ENCODE measurements at regions not wholly inside any gene's neighbourhood (a gene's known extent, or its start where the extent isn't known, plus 50 kb on each side); places are given as distances from the start of the nearest gene placed in this dataset.

- Histone ChIP-seq H3K4me3 (ENCODE audit: low read depth, low read length) (no peak overlapping the region), H3K4me1 (ENCODE audit: control insufficient read depth, insufficient read depth, low read length) (no peaks in the 10 kb centered on the region), H3K9me3 (ENCODE audit: control insufficient read depth, insufficient read depth, low read depth, low read length) (no peaks in the 10 kb centered on the region), H3K27ac (ENCODE audit: extremely low read depth, low read depth, low read length) (no peak overlapping the region), H3K36me3 (ENCODE audit: control insufficient read depth in 2 of 2, insufficient read depth in 1 of 2, low read length in 2 of 2) (no peaks in the 10 kb centered on the region)
- POLR2A ChIA-PET = no interaction called here
- TF ChIP-seq ZNF777 (tag by site-specific recombination; IDR thresholded peaks at IDR 0.05; ENCODE audit: borderline replicate concordance) (no peak), SCRT2 (tag by site-specific recombination; IDR thresholded peaks at IDR 0.05) (no peak), ZNF677 (tag by site-specific recombination; IDR thresholded peaks at IDR 0.05) (no peak), ZNF518A (tag by site-specific recombination; conservative IDR thresholded peaks at IDR 0.05; ENCODE audit: low read depth) (no peak), KLF17 (tag by site-specific recombination; IDR thresholded peaks at IDR 0.05) (no peak), ZSCAN18 (tag by site-specific recombination; IDR thresholded peaks at IDR 0.05) (no peak), ZNF184 (tag by site-specific recombination; IDR thresholded peaks at IDR 0.05) (no peak), ZNF529 (tag by site-specific recombination; IDR thresholded peaks at IDR 0.05; ENCODE audit: insufficient replicate concordance) (no peak), ZNF214 (tag by site-specific recombination; IDR thresholded peaks at IDR 0.05; ENCODE audit: borderline replicate concordance) (no peak), ZNF266 (tag by site-specific recombination; IDR thresholded peaks at IDR 0.05; ENCODE audit: low read depth) (no peak), MEIS1 (CRISPR knock-in tag; IDR thresholded peaks at IDR 0.05; ENCODE audit: borderline replicate concordance) (no peak), ZFP41 (tag by site-specific recombination; IDR thresholded peaks at IDR 0.05; ENCODE audit: borderline replicate concordance) (no peak), ZNF585B (tag by site-specific recombination; IDR thresholded peaks at IDR 0.05) (no peak), ZNF19 (tag by site-specific recombination; IDR thresholded peaks at IDR 0.05; ENCODE audit: low read depth) (no peak), ZNF121 (tag by site-specific recombination; IDR thresholded peaks at IDR 0.05) (no peak), ZNF391 (tag by site-specific recombination; IDR thresholded peaks at IDR 0.05; ENCODE audit: borderline replicate concordance, low read depth) (no peak)
- CTCF ChIA-PET = no interaction called here
These were observed 311.1 kb upstream of the ADARB2 start for GRCh38 chr10:2048337-2048973.

- CTCF ChIA-PET = no interaction called here
- no peak for TF ChIP-seq ZNF521 (tag by site-specific recombination; IDR thresholded peaks at IDR 0.05)
- TF ChIP-seq GLI4 (tag by site-specific recombination; IDR thresholded peaks at IDR 0.05) = no peak
- no peak for TF ChIP-seq GLIS2 (tag by site-specific recombination; IDR thresholded peaks at IDR 0.05)
- no peak for TF ChIP-seq ZNF518A (tag by site-specific recombination; conservative IDR thresholded peaks at IDR 0.05; ENCODE audit: low read depth)
- TF ChIP-seq ZNF280C (tag by site-specific recombination; IDR thresholded peaks at IDR 0.05) = no peak
These were observed 310.4 kb upstream of the ADARB2 start for GRCh38 chr10:2047679-2048078.

More at GRCh38 chr10:2047679-2048078, 310.4 kb upstream of the ADARB2 start:
- Histone ChIP-seq H3K27ac (ENCODE audit: extremely low read depth, low read depth, low read length) (no peak overlapping the region), H3K9me3 (ENCODE audit: control insufficient read depth, insufficient read depth, low read depth, low read length) (no peaks in the 10 kb centered on the region), H3K36me3 (ENCODE audit: control insufficient read depth in 2 of 2, insufficient read depth in 1 of 2, low read length in 2 of 2) (no peaks in the 10 kb centered on the region), H3K4me1 (ENCODE audit: control insufficient read depth, insufficient read depth, low read length) (no peaks in the 10 kb centered on the region), H3K4me3 (ENCODE audit: low read depth, low read length) (no peak overlapping the region)
- POLR2A ChIA-PET = no interaction called here
